ENCODE measurements at regions not wholly inside any gene's neighbourhood (a gene's known extent, or its start where the extent isn't known, plus 50 kb on each side); places are given as distances from the start of the nearest gene placed in this dataset.
A peak's percentile ranks its signal among the peaks of the same experiment; 100 is the strongest.

DNA sequence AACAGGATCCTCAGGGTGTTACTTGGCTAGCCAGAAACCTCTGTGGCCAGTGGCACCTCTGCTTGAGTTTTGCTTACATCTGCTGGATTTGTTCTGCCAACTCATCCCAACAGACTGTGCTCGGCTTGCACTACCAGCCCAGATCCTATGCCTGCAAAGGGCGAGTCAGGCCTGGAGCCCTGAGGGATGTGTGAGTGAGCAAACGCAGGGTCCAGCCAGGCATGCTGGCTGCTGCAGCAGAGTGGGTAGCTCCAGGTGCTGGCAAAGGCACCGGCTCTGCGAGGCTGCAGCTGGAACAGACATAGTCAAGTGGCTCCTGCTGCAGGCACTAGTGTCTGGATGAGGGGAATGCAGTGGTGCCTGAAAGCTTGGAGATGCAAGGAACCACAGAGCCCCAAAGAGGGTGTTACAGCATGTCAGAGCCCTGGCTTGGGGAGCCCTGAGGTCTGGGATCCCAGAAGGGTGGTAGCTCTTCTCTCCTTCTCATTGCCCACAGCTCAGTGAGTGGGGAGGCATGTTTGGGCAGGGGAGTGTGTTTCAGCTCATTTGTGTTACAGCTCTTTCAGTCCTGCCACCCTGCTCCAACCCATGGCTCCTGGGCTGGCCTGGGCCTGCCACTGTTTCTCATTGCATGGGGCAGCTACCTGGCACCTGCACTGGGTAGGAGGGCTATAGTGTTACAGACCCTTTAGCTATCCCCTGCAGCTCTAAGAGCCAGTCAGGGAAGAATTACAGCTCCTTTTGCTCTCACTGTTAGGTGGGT, 332.6 kb downstream of the TAF11L14 start:
- no peak overlapping the region for H2BK120ac ChIP-seq (replicated peaks; ENCODE audit: low read depth, low read length)
- H4K8ac ChIP-seq (ENCODE audit: extremely low read depth, insufficient read depth, low read length): no peak overlapping the region; the same call in 1 of the 2 replicates
- POLR2A ChIA-PET (ENCODE audit: partially characterized antibody): no interaction called here
- H4K5ac ChIP-seq (ENCODE audit: insufficient read length, low read depth, low read length): no peak overlapping the region
- H4K91ac ChIP-seq (replicated peaks; ENCODE audit: insufficient read length, low read length): no peak overlapping the region
- H3K36me3 ChIP-seq (ENCODE audit: control insufficient read depth in 2 of 4, insufficient read depth in 4 of 4, low read length in 3 of 4): no peaks in the 10 kb centered on the region
- no peaks in the 10 kb centered on the region for H3K4me1 ChIP-seq (replicated peaks in 1 of 4; ENCODE audit: control insufficient read depth in 3 of 4, insufficient read depth in 4 of 4, low read length in 3 of 4)
- no peak overlapping the region for H3K9ac ChIP-seq (replicated peaks in 1 of 4; ENCODE audit: extremely low read depth in 1 of 4, low read depth in 3 of 4, low read length in 3 of 4)
- H3K56ac ChIP-seq (replicated peaks; ENCODE audit: insufficient read length, low read depth, low read length): no peak overlapping the region
- H3K27ac ChIP-seq (ENCODE audit: low read depth, low read length): no peak overlapping the region
- H3K27me3 ChIP-seq (replicated peaks in 1 of 4; ENCODE audit: control insufficient read depth in 3 of 4, extremely low read depth in 1 of 4, insufficient read depth in 3 of 4, low read length in 3 of 4): no peaks in the 10 kb centered on the region
- no peak overlapping the region for H3K4me3 ChIP-seq (ENCODE audit: extremely low read depth in 1 of 4, insufficient read depth in 2 of 4, low read depth in 3 of 4, low read length in 4 of 4)
- H3K9me3 ChIP-seq (ENCODE audit: insufficient read depth in 2 of 2, low read depth in 1 of 2, low read length in 1 of 2): no peaks in the 10 kb centered on the region
- no peaks in the 10 kb centered on the region for H3K79me1 ChIP-seq (ENCODE audit: low read depth, low read length)
- H3K79me2 ChIP-seq (ENCODE audit: control insufficient read depth in 1 of 2, insufficient read depth in 2 of 2, low read length in 2 of 2): no peaks in the 10 kb centered on the region
- H3K18ac ChIP-seq (ENCODE audit: extremely low read depth, low read length): no peak overlapping the region
- WGBS, 2 experiments (ENCODE audit: extremely low coverage in 1 of 2, insufficient coverage in 1 of 2, insufficient read length in 1 of 2, insufficient replicate concordance in 2 of 2, low coverage in 1 of 2, low lambda C conversion rate in 2 of 2, missing lambda C conversion rate in 1 of 2): 90% methylated on average over 5 of the region's 5 CpGs; no CpG with 5 or more reads in 1 of the 2 experiments
- H4K20me1 ChIP-seq (replicated peaks in 1 of 2; ENCODE audit: control insufficient read depth in 1 of 2, insufficient read depth in 2 of 2, low read length in 2 of 2): no peaks in the 10 kb centered on the region
- no peak overlapping the region for H3K14ac ChIP-seq (ENCODE audit: insufficient read length)
- peak overlapping the region; percentile 47; the same call in 1 of the 2 replicates for H2AFZ ChIP-seq (ENCODE audit: low read length)
- DNase-seq (ENCODE audit: low read depth in 1 of 2, low spot score in 2 of 2) (no peak), FAIRE-seq (no peak)
- no peak overlapping the region for H2BK12ac ChIP-seq (ENCODE audit: low read depth, low read length)
- no peak overlapping the region for H2BK15ac ChIP-seq (ENCODE audit: low read length)
- H3K4ac ChIP-seq (replicated peaks; ENCODE audit: insufficient read length, low read depth, low read length): no peak overlapping the region
- H3K4me2 ChIP-seq (ENCODE audit: insufficient read depth in 1 of 2, low read depth in 2 of 2, low read length in 2 of 2): no peak overlapping the region
- CTCF ChIA-PET (ENCODE audit: partially characterized antibody): interaction anchor here (0.7 to 1.5 kb wide), 4 partner anchors 15 to 59 kb away, joined by 3 to 5 read pairs (median 3); no protein-coding TSS in a partner anchor
- TF ChIP-seq FOSL1 (IDR thresholded peaks at IDR 0.05; ENCODE audit: insufficient read depth, low read depth, low read length) (no peak), GTF2F1 (IDR thresholded peaks at IDR 0.05; ENCODE audit: borderline replicate concordance, low read depth, low read length) (no peak), TBP (IDR thresholded peaks at IDR 0.05; ENCODE audit: low read depth, low read length) (no peak), JUND (IDR thresholded peaks at IDR 0.05; ENCODE audit: low read length) (no peak), ASH2L (IDR thresholded peaks at IDR 0.05; ENCODE audit: low read length) (no peak)
- no peak overlapping the region for H2AK5ac ChIP-seq (ENCODE audit: low read depth, low read length)
- no peak overlapping the region for H2BK5ac ChIP-seq (ENCODE audit: low read depth, low read length)
- H3K23ac ChIP-seq (ENCODE audit: insufficient read length): no peak overlapping the region
- H2BK20ac ChIP-seq (ENCODE audit: low read length): no peak overlapping the region
- H3K23me2 ChIP-seq (ENCODE audit: low read depth, low read length): no peaks in the 10 kb centered on the region

Measured in H1 (cell line).